Epithelial cell of prostate (primary cell): ENCODE measurements at regions not wholly inside any gene's neighbourhood (a gene's known extent, or its start where the extent isn't known, plus 50 kb on each side); places are given as distances from the start of the nearest gene placed in this dataset.
"Not testable (repeated sequence)": the region's sequence is repeated elsewhere in the genome, so short reads cannot be mapped to it uniquely, and the experiment has no call there.

ENCODE experiments used
- DNase-seq: peaks from one replicate; pipeline ENCODE4 v3.0.0-alpha.2; 2011; ENCODE audit warnings: low read depth, low spot score
- H3K27ac ChIP-seq: fragments of 450-650 bp; 2 replicates; pipeline ENCODE4 v1.5.1; 2017; ENCODE audit warnings: mild to moderate bottlenecking

DNA sequence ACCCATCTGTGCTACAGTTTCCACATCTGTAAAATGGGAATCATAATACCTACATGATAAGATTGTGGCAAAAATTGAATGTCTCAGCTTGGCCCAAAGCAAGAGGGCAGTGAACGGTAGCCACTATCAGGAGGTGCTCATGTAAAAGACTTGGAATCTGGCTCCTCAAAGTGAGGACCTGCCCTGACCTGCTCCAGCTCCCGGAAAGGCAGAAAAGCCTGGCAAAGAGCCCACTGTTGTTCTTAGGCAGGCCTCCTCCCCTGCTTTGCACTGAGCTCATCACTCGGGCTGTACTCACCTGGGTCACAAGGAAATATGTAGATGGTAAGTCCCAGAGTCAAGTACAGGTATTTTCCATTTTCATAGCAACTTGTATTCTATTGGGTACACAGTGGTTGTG lies 250.7 kb upstream of the TBL1XR1 start:
- H3K27ac ChIP-seq: peak overlapping the region; percentile 99
- peak; percentile 99 for DNase-seq

DNA sequence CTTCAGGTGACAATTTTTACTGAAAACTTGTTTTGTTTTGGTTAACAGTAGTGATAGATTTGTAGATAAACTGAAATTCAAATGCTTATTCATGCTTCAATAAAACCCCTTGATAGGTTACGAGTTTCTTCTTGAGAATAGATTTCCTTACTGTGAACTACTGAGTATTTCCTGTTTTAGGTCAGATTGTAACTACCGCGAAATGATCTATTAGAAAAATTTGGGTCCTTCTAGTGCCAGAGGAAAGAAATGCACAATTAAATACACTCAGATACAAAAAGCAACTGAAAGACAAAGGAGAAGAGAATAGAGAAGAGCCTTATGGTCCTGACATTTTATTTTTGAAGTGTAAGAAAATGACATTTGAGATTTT lies 251.7 kb upstream of the TBL1XR1 start:
- no peak for DNase-seq
- H3K27ac ChIP-seq: peak overlapping the region; percentile 99

- DNase-seq: peak; percentile 99
- peak overlapping the region; percentile 99 for H3K27ac ChIP-seq
These were observed 252.2 kb upstream of the TBL1XR1 start for GRCh38 chr3:177449360-177450006.

- DNase-seq: no peak
- H3K27ac ChIP-seq: peak overlapping the region; percentile 99
These were observed 254.0 kb upstream of the TBL1XR1 start for GRCh38 chr3:177451301-177451750.

- H3K27ac ChIP-seq: peak overlapping the region; percentile 99
These were observed 254.9 kb upstream of the TBL1XR1 start for GRCh38 chr3:177451864-177452830.

GRCh38 chr3:177452831-177453450 lies 255.7 kb upstream of the TBL1XR1 start:
- H3K27ac ChIP-seq: peak overlapping the region; percentile 99
- no peak for DNase-seq

More at GRCh38 chr3:177451864-177452830, 254.9 kb upstream of the TBL1XR1 start:
- peak; percentile 95 for DNase-seq

DNA sequence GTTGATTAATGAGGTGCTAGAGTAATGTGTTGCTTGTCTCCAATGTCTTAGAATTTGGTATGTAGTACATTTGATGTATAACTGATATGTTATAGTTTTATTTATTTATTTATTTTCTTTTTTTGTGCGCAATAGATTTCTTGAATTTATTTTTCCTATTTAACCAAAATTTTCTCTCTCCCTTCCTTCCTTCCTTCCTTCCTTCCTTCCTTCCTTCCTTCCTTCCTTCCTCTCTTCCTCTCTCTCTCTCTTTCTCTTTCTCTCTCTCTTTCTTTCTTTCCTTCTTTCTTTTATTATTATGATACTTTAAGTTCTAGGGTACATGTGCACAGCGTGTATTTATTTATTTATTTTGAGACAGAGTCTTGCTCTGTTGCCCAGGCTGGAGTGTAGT lies 256.2 kb upstream of the TBL1XR1 start:
- peak overlapping the region; percentile 99 for H3K27ac ChIP-seq
- no peak for DNase-seq

- not testable (repeated sequence) for DNase-seq
- H3K27ac ChIP-seq: peak overlapping the region; percentile 98
These were observed 259.9 kb upstream of the TBL1XR1 start for GRCh38 chr3:177457204-177457603.

DNA sequence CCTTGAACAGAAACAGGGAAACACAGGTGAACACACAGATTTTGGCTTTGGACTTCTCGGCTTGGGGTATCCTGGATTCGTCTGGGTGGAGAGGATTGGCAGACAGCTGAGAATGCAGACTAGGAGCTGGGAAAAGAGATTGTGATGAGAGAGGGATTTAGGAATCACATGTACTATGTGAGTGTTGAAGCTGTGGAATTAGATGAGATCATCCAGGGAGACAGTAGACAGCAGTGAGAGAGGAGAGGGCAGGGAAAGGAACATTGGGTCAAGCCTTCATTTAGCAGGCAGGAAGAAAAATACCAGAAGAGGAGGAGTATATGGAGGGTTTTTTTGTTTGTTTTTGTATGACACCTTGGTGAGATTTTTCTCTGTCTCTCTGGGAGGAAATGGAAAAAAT lies 262.1 kb upstream of the TBL1XR1 start:
- no peak for DNase-seq
- peak overlapping the region; percentile 98 for H3K27ac ChIP-seq

DNA sequence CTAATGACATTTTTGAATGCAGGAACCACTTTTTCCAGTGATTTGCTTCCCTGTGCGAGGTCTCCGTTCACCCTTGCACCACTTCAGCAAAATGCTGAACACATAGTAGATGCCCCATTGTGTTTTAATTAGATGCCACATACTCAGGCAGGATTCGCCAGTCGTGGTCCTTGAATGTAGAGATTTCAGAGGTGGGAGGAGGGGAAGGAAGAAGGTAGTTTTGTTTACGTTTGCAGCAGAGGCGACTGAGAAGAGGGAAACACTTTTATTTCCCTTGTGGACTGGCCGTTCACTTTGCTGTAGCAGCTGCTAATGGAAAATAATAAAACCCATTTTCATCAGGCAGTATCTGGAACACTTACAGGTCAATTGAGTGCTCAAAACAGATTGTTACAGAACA lies 262.8 kb upstream of the TBL1XR1 start:
- H3K27ac ChIP-seq: peak overlapping the region; percentile 98
- no peak for DNase-seq

DNA sequence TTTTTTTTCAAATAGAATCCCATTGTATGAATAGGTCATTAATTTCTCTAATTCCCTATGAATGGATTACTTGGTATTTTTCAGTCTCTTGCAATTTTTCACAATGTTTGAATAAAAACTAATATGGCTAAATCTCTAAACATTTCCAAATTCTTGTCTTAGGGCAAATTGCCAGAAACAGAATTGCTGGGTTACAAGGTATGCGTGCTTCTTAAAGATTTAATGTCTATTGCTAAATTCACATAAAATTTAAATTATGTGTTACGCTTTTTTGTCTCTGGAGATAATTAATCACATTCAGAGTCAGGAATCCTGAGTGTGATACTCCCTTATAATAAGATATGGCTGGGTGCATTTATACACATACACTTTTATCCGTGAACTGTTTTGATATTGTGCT lies 264.5 kb upstream of the TBL1XR1 start:
- H3K27ac ChIP-seq: no peak overlapping the region
- no peak for DNase-seq

- not testable (repeated sequence) for DNase-seq, H3K27ac ChIP-seq
These were observed 266.1 kb upstream of the TBL1XR1 start for GRCh38 chr3:177463341-177463740.

DNA sequence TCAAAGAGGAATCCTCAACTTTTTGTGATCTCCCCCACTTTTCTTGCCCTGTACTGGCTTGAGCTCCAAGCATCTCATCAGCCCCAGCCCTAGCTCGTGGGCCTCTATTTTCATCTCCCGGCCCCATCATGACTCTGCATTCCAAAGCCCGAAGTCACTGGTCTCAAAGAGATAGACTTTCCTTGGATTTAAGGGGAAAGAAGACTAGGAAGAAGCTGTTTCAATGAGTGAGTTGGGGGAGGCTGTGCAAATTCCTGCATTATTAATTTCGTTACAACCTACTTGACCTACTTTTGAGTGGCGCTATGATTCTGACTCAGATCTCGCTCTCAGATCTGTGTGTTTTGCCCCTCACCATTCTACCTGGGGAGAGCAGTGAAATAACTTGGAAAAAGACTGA lies 266.6 kb upstream of the TBL1XR1 start:
- H3K27ac ChIP-seq: no peak overlapping the region
- no peak for DNase-seq

DNA sequence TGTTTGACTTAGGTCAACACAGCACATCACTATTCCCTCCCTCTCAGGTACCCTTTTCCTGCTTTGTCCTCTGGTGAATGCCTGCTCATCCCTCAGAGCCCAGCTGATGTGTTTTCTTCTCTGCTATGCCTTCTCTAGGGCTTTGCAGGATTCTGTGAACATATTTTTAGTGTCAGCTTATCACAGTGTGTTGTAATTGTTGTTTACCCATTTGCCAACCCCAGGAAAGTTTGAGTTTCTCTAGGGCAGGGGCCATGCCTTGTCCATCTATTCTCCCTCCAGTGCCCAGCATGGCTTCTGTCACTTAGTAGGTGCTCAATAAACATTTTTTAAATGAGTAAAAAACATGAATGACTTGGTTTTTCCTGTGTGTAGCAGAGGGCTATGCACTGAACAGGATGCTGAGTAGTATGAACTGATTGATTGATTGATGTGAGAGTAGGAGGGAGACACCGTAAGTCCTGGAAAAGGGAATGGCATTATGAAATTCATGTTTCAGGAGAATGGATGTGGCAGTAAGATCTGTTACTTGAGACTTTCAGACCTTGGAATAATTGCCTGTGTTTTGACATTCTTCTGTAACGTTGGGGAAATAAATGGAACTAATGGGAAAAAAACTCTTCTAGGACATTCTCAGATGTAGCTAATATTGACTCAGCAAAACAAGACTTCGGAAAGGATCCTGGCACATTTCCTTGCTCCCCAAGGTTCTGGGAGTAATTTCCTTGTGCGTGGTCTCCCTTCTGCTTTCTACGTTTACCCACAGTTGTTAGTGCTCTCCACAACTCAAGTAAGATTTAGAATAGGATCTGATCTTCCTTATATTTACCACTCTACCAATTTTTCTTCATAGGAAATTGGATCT lies 267.3 kb upstream of the TBL1XR1 start:
- DNase-seq: no peak
- no peak overlapping the region for H3K27ac ChIP-seq

DNA sequence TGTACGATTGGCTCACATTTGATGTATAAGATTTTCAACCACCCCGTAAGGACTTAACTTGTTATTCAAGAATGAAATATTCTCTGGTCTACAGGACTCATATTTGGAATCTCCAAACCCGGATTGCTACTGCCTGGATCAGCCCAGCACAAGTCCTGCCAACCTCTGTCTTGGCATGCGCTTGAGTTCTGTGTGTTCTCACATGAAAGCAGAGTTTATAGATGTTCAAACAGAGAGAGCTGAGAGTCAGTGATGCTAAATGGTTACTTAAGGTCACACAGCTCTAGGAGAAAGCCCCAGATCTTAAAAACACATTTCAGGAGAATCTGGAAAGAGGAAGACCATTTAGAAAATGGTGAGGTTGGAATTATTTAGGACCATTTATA lies 268.0 kb upstream of the TBL1XR1 start:
- no peak overlapping the region for H3K27ac ChIP-seq
- DNase-seq: no peak

- DNase-seq: no peak
- no peak overlapping the region for H3K27ac ChIP-seq
These were observed 268.8 kb upstream of the TBL1XR1 start for GRCh38 chr3:177466074-177466473.

DNA sequence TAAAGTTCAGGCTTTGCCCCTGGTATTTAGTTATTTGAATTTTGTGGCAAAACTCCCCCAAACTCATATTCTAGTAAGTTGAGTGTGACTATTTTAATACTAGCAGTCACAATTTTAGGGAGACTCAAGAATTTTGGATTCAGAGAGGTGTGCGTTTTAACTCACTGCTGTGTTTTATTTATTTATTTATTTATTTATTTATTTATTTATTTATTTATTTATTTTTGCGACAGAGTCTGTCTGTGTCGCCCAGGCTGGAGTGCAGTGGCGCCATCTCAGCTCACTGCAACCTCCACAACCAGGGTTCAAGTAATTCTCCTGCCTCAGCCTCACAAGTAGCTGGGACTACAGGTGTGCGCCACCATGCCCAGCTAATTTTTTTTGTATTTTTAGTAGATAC lies 269.3 kb upstream of the TBL1XR1 start:
- DNase-seq: not testable (repeated sequence)

GRCh38 chr3:177467247-177467985 lies 270.1 kb upstream of the TBL1XR1 start:
- H3K27ac ChIP-seq: no peak overlapping the region
- DNase-seq: no peak

More for the DNA sequence above, 269.3 kb upstream of the TBL1XR1 start:
- H3K27ac ChIP-seq: not testable (repeated sequence)

DNA sequence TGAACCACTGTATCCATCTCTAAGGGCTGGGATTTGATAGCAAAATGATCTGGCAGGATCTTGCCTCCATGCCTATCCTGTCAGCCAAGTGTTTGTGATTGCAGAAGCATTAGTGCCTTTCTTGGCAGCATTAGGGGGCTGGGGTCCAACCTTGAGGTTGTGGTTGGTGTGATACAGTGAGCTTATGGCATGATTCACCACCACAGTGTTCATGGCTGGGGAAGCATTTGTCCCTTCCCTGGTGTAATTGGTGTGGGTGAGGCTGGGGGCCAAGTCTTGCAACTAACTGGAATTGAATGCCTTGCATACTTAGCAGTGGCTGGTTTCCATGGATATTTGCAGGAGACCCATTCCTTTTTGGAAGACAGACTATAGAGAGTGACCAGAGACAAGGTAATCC lies 271.0 kb upstream of the TBL1XR1 start:
- DNase-seq: no peak
- H3K27ac ChIP-seq: no peak overlapping the region
